ES-I3 (cell line): ENCODE measurements at regions not wholly inside any gene's neighbourhood (a gene's known extent, or its start where the extent isn't known, plus 50 kb on each side); places are given as distances from the start of the nearest gene placed in this dataset.
"Not testable (repeated sequence)": the region's sequence is repeated elsewhere in the genome, so short reads cannot be mapped to it uniquely, and the experiment has no call there.

ENCODE experiments used
- H3K36me3 ChIP-seq: 2 replicates; pipeline ENCODE4 v1.6.1; 2013; ENCODE audit warnings: mild to moderate bottlenecking, low read length, control low read depth, moderate library complexity; ENCODE audit not compliant: insufficient read depth
- H3K4me1 ChIP-seq: 2 replicates; pipeline ENCODE4 v1.6.1; 2013; ENCODE audit warnings: mild to moderate bottlenecking, control low read depth, low read length; ENCODE audit not compliant: insufficient read depth
- H3K9ac ChIP-seq: 2 replicates; pipeline ENCODE4 v1.6.1; 2013; ENCODE audit warnings: low read depth, mild to moderate bottlenecking, low read length, moderate library complexity
- H3K9me3 ChIP-seq: 2 replicates; pipeline ENCODE4 v1.6.1; 2013; ENCODE audit warnings: mild to moderate bottlenecking, low read length, moderate library complexity; ENCODE audit not compliant: control insufficient read depth, insufficient read depth

- Histone ChIP-seq H3K9me3 (no peaks in the 10 kb centered on the region; the same call in 1 of the 2 replicates), H3K4me1 (peaks cover 13% of the 10 kb centered on the region; the same call in 1 of the 2 replicates), H3K36me3 (no peaks in the 10 kb centered on the region), H3K9ac (no peak overlapping the region)
Observed at GRCh38 chr17:72457712-72458111, 336.9 kb downstream of the SOX9 start.

GRCh38 chr17:72458301-72458700, 337.5 kb downstream of the SOX9 start:
- H3K4me1 ChIP-seq: peaks cover 9% of the 10 kb centered on the region; the same call in 1 of the 2 replicates
- H3K9me3 ChIP-seq: no peaks in the 10 kb centered on the region; the same call in 1 of the 2 replicates
- H3K9ac ChIP-seq: no peak overlapping the region
- H3K36me3 ChIP-seq: no peaks in the 10 kb centered on the region

GRCh38 chr17:72460711-72461110, 339.9 kb downstream of the SOX9 start:
- H3K9ac ChIP-seq: no peak overlapping the region
- H3K9me3 ChIP-seq: no peaks in the 10 kb centered on the region; the same call in 1 of the 2 replicates
- peaks cover 16% of the 10 kb centered on the region for H3K4me1 ChIP-seq
- H3K36me3 ChIP-seq: no peaks in the 10 kb centered on the region

DNA sequence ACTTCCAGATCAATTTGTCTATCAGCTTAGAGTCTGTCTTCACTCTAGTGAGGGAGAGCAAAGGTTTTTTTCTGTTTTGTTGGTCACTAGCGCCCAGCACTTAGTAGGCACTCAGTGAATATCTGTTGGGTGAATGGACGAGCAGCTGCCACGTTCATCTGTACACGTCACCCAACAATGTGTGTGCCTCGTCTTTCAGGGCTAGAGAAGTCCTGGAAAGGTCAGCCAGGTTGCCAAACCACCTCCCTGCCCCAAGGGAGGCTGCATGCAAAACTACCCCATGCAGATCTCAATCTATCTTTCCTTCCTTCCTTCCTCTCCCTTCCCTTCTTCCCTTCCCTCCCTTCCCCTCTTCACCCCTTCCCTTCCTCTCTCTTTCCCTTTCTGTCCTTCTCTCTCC, 340.9 kb downstream of the SOX9 start:
- H3K36me3 ChIP-seq: no peaks in the 10 kb centered on the region
- no peak overlapping the region for H3K9ac ChIP-seq
- H3K9me3 ChIP-seq: no peaks in the 10 kb centered on the region; the same call in 1 of the 2 replicates
- H3K4me1 ChIP-seq: peaks cover 21% of the 10 kb centered on the region

DNA sequence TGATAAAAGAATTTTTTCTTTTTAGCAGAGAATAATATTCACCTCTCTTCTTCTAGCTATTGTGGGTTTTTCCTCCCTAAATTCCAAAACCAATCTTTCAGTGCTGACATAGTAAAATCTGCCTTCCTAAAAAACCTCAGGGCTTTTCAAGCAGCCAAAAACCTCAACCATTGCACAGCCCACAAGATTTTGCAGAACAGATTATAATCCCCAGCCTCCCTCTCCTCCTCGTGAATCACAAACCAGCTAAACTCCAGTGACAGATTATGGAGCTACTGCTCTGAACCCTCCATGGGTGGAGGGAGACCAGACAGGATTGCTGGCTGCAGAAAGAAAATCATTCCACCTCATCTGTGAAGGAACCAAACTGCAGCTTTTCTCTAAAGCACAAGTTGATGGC, 341.6 kb downstream of the SOX9 start:
- Histone ChIP-seq H3K9ac (no peak overlapping the region), H3K4me1 (peaks cover 24% of the 10 kb centered on the region), H3K36me3 (no peaks in the 10 kb centered on the region), H3K9me3 (no peaks in the 10 kb centered on the region; the same call in 1 of the 2 replicates)

- Histone ChIP-seq H3K9me3 (no peaks in the 10 kb centered on the region; the same call in 1 of the 2 replicates), H3K36me3 (no peaks in the 10 kb centered on the region), H3K9ac (no peak overlapping the region), H3K4me1 (peaks cover 28% of the 10 kb centered on the region)
Observed at GRCh38 chr17:72462814-72463213, 342.0 kb downstream of the SOX9 start.

- Histone ChIP-seq H3K36me3 (no peaks in the 10 kb centered on the region), H3K4me1 (peaks cover 32% of the 10 kb centered on the region), H3K9me3 (no peaks in the 10 kb centered on the region; the same call in 1 of the 2 replicates), H3K9ac (no peak overlapping the region)
Observed at GRCh38 chr17:72463287-72464102, 342.7 kb downstream of the SOX9 start.

DNA sequence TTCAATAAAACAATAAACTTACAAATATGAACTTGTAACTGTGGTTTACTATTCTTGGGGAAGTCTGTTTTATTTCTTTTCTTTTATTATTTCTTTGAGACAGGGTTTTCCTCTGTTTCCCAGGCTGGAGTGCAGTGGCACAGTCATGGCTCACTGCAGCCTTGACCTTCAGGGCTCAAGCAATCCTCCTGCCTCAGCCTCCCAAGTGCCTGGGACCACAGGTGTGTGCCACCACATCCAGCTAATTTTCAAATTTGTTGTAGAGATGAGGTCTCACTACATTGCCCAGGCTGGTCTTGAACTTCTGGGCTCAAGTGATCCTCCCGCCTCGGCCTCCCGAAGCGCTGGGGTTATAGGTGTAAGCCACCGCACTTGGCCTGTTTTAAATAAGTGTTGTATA, 343.4 kb downstream of the SOX9 start:
- not testable (repeated sequence) for H3K36me3 ChIP-seq, H3K9me3 ChIP-seq, H3K9ac ChIP-seq
- peaks cover 34% of the 10 kb centered on the region for H3K4me1 ChIP-seq

DNA sequence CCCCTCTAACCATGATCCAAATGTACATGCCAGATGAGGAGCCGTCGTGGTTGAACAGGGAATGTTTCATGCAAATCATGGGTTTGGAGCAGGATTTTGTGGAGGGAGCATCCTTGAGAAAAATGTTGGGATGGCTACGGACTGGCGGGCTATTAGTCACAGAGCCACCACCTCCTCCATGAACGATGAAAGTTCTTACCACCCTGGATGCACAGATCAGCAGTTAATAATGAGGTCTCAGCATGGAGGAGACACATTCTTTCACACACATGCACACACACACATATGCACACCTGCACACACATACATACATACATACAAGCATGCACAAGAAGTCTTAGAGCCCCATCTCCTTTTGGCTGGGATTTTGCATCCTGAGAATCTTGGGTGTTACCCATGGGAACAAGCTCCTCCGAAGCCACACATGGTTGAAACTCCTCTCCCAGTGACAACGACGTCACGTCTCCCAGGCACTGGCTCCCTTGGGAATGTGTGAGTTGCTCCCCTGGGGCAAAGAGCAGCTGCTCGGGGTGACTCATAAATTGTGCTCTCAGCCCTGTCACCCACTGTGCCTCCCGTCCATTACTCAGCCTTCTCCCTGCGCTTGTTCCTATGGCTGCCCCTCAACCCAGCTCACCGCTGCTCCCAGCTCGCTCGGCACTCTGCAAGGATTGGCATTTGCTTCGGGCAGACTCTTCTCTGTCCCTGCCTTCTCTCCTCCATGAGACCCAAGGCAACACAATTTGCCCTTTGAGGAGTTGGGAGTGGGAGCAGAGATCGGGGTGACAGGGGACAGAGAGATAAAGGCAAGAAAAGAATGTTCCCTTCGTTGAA, 344.6 kb downstream of the SOX9 start:
- peaks cover 34% of the 10 kb centered on the region for H3K4me1 ChIP-seq

GRCh38 chr17:72466199-72466598, 345.4 kb downstream of the SOX9 start:
- no peaks in the 10 kb centered on the region for H3K36me3 ChIP-seq
- H3K9me3 ChIP-seq: no peaks in the 10 kb centered on the region; the same call in 1 of the 2 replicates
- H3K4me1 ChIP-seq: peaks cover 34% of the 10 kb centered on the region
- H3K9ac ChIP-seq: peak overlapping the region; percentile 13; the same call in 1 of the 2 replicates

More for the DNA sequence above, 344.6 kb downstream of the SOX9 start:
- Histone ChIP-seq H3K9me3 (no peaks in the 10 kb centered on the region; the same call in 1 of the 2 replicates), H3K9ac (peak overlapping the region; percentile 13; the same call in 1 of the 2 replicates), H3K36me3 (no peaks in the 10 kb centered on the region)

GRCh38 chr17:72466606-72467005, 345.8 kb downstream of the SOX9 start:
- no peaks in the 10 kb centered on the region; the same call in 1 of the 2 replicates for H3K9me3 ChIP-seq
- peaks cover 34% of the 10 kb centered on the region for H3K4me1 ChIP-seq
- H3K9ac ChIP-seq: no peak overlapping the region
- no peaks in the 10 kb centered on the region for H3K36me3 ChIP-seq

- peak overlapping the region; percentile 18; the same call in 1 of the 2 replicates for H3K9ac ChIP-seq
- H3K4me1 ChIP-seq: peaks cover 34% of the 10 kb centered on the region
- no peaks in the 10 kb centered on the region for H3K9me3 ChIP-seq
- H3K36me3 ChIP-seq: no peaks in the 10 kb centered on the region
Observed at GRCh38 chr17:72467841-72468653, 347.2 kb downstream of the SOX9 start.

DNA sequence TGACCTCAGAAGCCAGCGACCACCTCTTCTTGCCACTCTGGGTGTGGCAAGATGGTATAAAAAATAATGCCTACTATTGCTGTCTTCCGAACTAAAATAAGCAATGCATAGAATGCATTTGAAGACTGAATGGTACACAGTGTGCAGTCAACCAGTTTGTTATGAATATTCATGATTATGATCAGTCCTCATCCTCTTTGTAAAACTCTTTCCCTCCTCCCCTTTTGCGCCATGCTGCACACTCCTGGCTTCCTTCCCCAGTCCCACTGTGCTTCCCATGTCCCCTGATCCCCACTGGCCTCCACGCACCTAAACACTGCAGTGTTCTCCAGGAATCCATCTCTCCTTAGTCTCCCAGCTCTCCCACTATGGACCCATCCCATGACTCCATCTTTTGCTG, 348.0 kb downstream of the SOX9 start:
- peaks cover 34% of the 10 kb centered on the region for H3K4me1 ChIP-seq
- H3K9me3 ChIP-seq: no peaks in the 10 kb centered on the region
- no peaks in the 10 kb centered on the region for H3K36me3 ChIP-seq
- H3K9ac ChIP-seq: no peak overlapping the region
